HEK293 (cell line): ENCODE measurements at regions not wholly inside any gene's neighbourhood (a gene's known extent, or its start where the extent isn't known, plus 50 kb on each side); places are given as distances from the start of the nearest gene placed in this dataset.

Experiments used
- CTCF ChIA-PET: fragments of 350-600 bp; formaldehyde crosslinking; extraction: SDS; loops from one replicate; lab custom pipeline; 2021; ENCODE audit warnings: antibody characterized with exemption; lab: Yijun Ruan, JAX
- POLR2A ChIA-PET: fragments of 300-600 bp; formaldehyde crosslinking; extraction: SDS; loops from one replicate; lab custom pipeline; 2020; ENCODE audit warnings: antibody characterized with exemption, inconsistent platforms; lab: Yijun Ruan, JAX
- H3K27ac ChIP-seq: fragments of 200-500 bp; sonication (Bioruptor generic); 2 replicates; pipeline ENCODE4 v1.5.1; 2014; ENCODE audit warnings: low read depth, low read length, control low read depth, inconsistent platforms; ENCODE audit errors: extremely low read depth
- H3K36me3 ChIP-seq, 2 experiments: fragments of 200-500 bp in 1 of 2; sonication (Bioruptor generic) in 1 of 2; 1 replicate in 1 of 2; 2 replicates in 1 of 2; pipeline ENCODE4 v1.5.1; 2014 to 2017; ENCODE audit warnings: inconsistent platforms in 2 of 2, low read length in 2 of 2; ENCODE audit not compliant: control insufficient read depth in 2 of 2, insufficient read depth in 1 of 2
- H3K4me1 ChIP-seq: fragments of 200-500 bp; sonication (Bioruptor generic); 2 replicates; pipeline ENCODE4 v1.5.1; 2014; ENCODE audit warnings: mild to moderate bottlenecking, low read length, inconsistent platforms; ENCODE audit not compliant: control insufficient read depth, insufficient read depth
- H3K4me3 ChIP-seq: 2 replicates; pipeline ENCODE4 v1.5.1; 2011; ENCODE audit warnings: low read depth, mild to moderate bottlenecking, control low read depth, low read length, moderate library complexity
- H3K9me3 ChIP-seq: fragments of 200-500 bp; sonication (Bioruptor generic); 2 replicates; pipeline ENCODE4 v1.5.1; 2014; ENCODE audit warnings: low read depth, low read length, inconsistent platforms; ENCODE audit not compliant: control insufficient read depth, insufficient read depth
- HOXA7 ChIP-seq: sonication (generic); formaldehyde crosslinking; IDR thresholded peaks from 2 replicates; pipeline ENCODE4 v1.8.1; 2022; ENCODE audit warnings: missing genetic modification reagents, borderline replicate concordance
- HOXC10 ChIP-seq: sonication (generic); formaldehyde crosslinking; IDR thresholded peaks from 2 replicates; pipeline ENCODE4 v1.8.1; 2023; ENCODE audit warnings: mild to moderate bottlenecking, missing genetic modification reagents
- SETDB1 ChIP-seq: IDR thresholded peaks from one replicate; pipeline ENCODE4 v1.6.1; 2017; ENCODE audit warnings: mild to moderate bottlenecking, low read length, moderate library complexity, mixed read lengths; ENCODE audit not compliant: insufficient read length
- SP7 ChIP-seq: fragments of 450-650 bp; formaldehyde crosslinking; IDR thresholded peaks from 2 replicates; pipeline ENCODE4 v1.5.1; 2016; ENCODE audit warnings: missing biosample characterization, missing genetic modification characterization
- ZBTB1 ChIP-seq: fragments of 450-650 bp; formaldehyde crosslinking; IDR thresholded peaks from 2 replicates; pipeline ENCODE4 v1.5.1; 2016; ENCODE audit warnings: missing biosample characterization, missing genetic modification characterization
- ZBTB48 ChIP-seq: fragments of 450-650 bp; formaldehyde crosslinking; IDR thresholded peaks from 2 replicates; pipeline ENCODE4 v1.5.1; 2016; ENCODE audit warnings: missing biosample characterization, missing genetic modification characterization
- ZFP69B ChIP-seq: fragments of 450-650 bp; formaldehyde crosslinking; IDR thresholded peaks from 2 replicates; pipeline ENCODE4 v1.5.1; 2016; ENCODE audit warnings: missing biosample characterization, missing genetic modification characterization
- ZNF292 ChIP-seq: fragments of 450-650 bp; formaldehyde crosslinking; IDR thresholded peaks from 2 replicates; pipeline ENCODE4 v1.5.1; 2016; ENCODE audit warnings: low read depth, missing biosample characterization, missing genetic modification characterization, borderline replicate concordance
- ZNF624 ChIP-seq: fragments of 450-650 bp; formaldehyde crosslinking; IDR thresholded peaks from 2 replicates; pipeline ENCODE4 v1.5.1; 2017; ENCODE audit warnings: missing biosample characterization, missing genetic modification characterization
- ZNF701 ChIP-seq: fragments of 450-650 bp; formaldehyde crosslinking; IDR thresholded peaks from 2 replicates; pipeline ENCODE4 v1.5.1; 2016; ENCODE audit warnings: missing biosample characterization, missing genetic modification characterization
- ZNF707 ChIP-seq: fragments of 450-650 bp; formaldehyde crosslinking; IDR thresholded peaks from 2 replicates; pipeline ENCODE4 v1.5.1; 2016; ENCODE audit warnings: missing biosample characterization, missing genetic modification characterization
- ZNF830 ChIP-seq: fragments of 450-650 bp; IDR thresholded peaks from 2 replicates; pipeline ENCODE4 v1.5.0; 2018; ENCODE audit warnings: missing biosample characterization, missing genetic modification characterization, low read depth, mild to moderate bottlenecking, moderate library complexity
- TF ChIP-seq, protein P1 (sequence below): fragments of 450-650 bp; formaldehyde crosslinking; IDR thresholded peaks from 2 replicates; pipeline ENCODE4 v1.5.1; 2016; ENCODE audit warnings: missing biosample characterization, missing genetic modification characterization
- TF ChIP-seq, protein P2 (sequence below): fragments of 450-650 bp; formaldehyde crosslinking; IDR thresholded peaks from 2 replicates; pipeline ENCODE4 v1.5.1; 2017; ENCODE audit warnings: missing biosample characterization, missing genetic modification characterization
- TF ChIP-seq, protein P3 (sequence below): fragments of 450-650 bp; formaldehyde crosslinking; IDR thresholded peaks from 2 replicates; pipeline ENCODE4 v1.5.1; 2017; ENCODE audit warnings: missing biosample characterization, missing genetic modification characterization
- TF ChIP-seq, protein P4 (sequence below): fragments of 450-650 bp; formaldehyde crosslinking; optimal IDR thresholded peaks from 2 replicates; pipeline ENCODE3; 2016; ENCODE audit warnings: missing biosample characterization, mild to moderate bottlenecking, missing genetic modification characterization
- TF ChIP-seq, protein P5 (sequence below): fragments of 450-650 bp; formaldehyde crosslinking; IDR thresholded peaks from 2 replicates; pipeline ENCODE4 v1.5.1; 2016; ENCODE audit warnings: missing biosample characterization, missing genetic modification characterization

DNA sequence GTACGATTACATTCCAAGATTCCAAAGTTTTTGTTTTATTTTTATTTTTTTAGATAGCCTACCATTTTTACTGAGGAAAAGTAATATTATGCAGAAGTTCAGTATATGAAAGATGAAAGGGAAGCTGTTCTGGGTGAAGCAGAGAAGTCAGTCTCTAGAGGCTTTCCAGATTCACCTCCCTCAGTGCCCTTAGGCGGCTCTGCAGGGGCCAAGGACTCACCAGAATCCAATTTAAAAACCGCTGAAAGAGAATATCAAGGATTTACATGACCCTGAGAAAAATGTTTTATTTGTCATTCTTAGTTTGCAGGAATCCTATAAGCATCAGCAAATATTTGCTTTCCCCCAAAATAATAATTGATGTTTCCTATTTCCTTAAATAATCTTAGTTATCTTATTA lies 1084.6 kb upstream of the ARRDC3 start:
- ChIA-PET POLR2A (no interaction called here), CTCF (no interaction called here)
- TF ChIP-seq SETDB1 (no peak), ZFP69B (tag by site-specific recombination) (no peak), SP7 (no peak), ZNF701 (tag by site-specific recombination) (no peak), HOXC10 (CRISPR knock-in tag) (no peak), ZNF292 (tag by site-specific recombination) (no peak)
- TF ChIP-seq, protein P1, sequence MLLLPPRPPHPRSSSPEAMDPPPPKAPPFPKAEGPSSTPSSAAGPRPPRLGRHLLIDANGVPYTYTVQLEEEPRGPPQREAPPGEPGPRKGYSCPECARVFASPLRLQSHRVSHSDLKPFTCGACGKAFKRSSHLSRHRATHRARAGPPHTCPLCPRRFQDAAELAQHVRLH, result no peak
- TF ChIP-seq, protein P2, sequence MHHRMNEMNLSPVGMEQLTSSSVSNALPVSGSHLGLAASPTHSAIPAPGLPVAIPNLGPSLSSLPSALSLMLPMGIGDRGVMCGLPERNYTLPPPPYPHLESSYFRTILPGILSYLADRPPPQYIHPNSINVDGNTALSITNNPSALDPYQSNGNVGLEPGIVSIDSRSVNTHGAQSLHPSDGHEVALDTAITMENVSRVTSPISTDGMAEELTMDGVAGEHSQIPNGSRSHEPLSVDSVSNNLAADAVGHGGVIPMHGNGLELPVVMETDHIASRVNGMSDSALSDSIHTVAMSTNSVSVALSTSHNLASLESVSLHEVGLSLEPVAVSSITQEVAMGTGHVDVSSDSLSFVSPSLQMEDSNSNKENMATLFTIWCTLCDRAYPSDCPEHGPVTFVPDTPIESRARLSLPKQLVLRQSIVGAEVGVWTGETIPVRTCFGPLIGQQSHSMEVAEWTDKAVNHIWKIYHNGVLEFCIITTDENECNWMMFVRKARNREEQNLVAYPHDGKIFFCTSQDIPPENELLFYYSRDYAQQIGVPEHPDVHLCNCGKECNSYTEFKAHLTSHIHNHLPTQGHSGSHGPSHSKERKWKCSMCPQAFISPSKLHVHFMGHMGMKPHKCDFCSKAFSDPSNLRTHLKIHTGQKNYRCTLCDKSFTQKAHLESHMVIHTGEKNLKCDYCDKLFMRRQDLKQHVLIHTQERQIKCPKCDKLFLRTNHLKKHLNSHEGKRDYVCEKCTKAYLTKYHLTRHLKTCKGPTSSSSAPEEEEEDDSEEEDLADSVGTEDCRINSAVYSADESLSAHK (tag by site-specific recombination), result no peak
- TF ChIP-seq, protein P3, sequence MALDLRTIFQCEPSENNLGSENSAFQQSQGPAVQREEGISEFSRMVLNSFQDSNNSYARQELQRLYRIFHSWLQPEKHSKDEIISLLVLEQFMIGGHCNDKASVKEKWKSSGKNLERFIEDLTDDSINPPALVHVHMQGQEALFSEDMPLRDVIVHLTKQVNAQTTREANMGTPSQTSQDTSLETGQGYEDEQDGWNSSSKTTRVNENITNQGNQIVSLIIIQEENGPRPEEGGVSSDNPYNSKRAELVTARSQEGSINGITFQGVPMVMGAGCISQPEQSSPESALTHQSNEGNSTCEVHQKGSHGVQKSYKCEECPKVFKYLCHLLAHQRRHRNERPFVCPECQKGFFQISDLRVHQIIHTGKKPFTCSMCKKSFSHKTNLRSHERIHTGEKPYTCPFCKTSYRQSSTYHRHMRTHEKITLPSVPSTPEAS (tag by site-specific recombination), result no peak
- TF ChIP-seq, protein P4, sequence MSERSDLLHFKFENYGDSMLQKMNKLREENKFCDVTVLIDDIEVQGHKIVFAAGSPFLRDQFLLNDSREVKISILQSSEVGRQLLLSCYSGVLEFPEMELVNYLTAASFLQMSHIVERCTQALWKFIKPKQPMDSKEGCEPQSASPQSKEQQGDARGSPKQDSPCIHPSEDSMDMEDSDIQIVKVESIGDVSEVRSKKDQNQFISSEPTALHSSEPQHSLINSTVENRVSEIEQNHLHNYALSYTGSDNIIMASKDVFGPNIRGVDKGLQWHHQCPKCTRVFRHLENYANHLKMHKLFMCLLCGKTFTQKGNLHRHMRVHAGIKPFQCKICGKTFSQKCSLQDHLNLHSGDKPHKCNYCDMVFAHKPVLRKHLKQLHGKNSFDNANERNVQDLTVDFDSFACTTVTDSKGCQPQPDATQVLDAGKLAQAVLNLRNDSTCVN, result no peak
- Histone ChIP-seq H3K4me1 (no peaks in the 10 kb centered on the region), H3K27ac (no peak overlapping the region), H3K36me3 (no peaks in the 10 kb centered on the region), H3K9me3 (no peaks in the 10 kb centered on the region), H3K4me3 (no peak overlapping the region)

DNA sequence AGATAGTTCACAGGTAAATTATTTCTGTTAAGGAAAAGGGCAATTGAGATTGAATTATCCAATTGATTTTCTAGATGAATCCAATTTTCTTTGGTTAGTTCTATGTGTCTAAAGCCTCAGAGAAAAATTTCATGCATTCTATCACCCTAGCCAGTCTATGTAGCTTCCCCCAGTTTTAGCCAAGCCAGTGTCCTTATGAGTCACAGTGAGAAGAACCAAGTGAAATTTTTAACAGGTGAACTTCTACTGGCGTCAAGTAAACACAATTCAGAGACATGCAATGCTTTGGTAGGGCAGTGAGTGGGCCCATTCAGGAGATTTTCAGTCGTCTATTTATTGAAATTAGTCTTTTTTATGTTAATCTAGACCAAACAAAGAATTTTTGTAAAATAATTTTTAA lies 1077.4 kb upstream of the ARRDC3 start:
- no peaks in the 10 kb centered on the region for H3K9me3 ChIP-seq
- H3K36me3 ChIP-seq, result no peaks in the 10 kb centered on the region
- no peak for TF ChIP-seq ZNF830 (tag by site-specific recombination)
- no peak for TF ChIP-seq ZNF707 (tag by site-specific recombination)
- no peak for TF ChIP-seq ZBTB48 (tag by site-specific recombination)
- TF ChIP-seq ZNF624, result no peak
- no peak for TF ChIP-seq HOXA7 (CRISPR knock-in tag)
- ChIA-PET CTCF (no interaction called here), POLR2A (no interaction called here)
- H3K4me1 ChIP-seq, result no peaks in the 10 kb centered on the region
- no peak overlapping the region for H3K4me3 ChIP-seq
- no peak overlapping the region for H3K27ac ChIP-seq

DNA sequence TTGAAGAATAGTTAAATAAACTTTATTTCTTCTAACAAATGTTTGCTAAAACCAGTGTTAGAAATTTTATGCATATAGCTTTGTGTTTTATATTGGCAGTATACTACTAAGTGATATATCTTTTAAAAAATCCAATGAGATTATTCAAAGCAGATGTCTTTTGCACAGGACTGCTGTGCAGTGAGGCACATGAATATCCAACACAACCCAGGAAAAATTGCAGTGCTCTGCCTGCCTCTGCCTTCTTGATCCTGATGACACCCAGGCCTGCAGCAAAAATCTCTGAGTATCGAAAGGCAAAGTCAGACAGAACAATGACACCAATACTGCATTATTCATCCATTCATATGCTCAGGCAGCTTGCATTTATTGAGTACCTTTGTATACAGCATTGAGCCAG lies 1076.5 kb upstream of the ARRDC3 start:
- ChIA-PET CTCF (interaction anchor here (0.6 to 1.2 kb wide), 2 partner anchors 11 to 142 kb away, joined by 3 read pairs; no protein-coding TSS in a partner anchor), POLR2A (no interaction called here)
- no peaks in the 10 kb centered on the region for H3K9me3 ChIP-seq
- TF ChIP-seq ZBTB1 (tag by site-specific recombination), result no peak
- TF ChIP-seq, protein P5, sequence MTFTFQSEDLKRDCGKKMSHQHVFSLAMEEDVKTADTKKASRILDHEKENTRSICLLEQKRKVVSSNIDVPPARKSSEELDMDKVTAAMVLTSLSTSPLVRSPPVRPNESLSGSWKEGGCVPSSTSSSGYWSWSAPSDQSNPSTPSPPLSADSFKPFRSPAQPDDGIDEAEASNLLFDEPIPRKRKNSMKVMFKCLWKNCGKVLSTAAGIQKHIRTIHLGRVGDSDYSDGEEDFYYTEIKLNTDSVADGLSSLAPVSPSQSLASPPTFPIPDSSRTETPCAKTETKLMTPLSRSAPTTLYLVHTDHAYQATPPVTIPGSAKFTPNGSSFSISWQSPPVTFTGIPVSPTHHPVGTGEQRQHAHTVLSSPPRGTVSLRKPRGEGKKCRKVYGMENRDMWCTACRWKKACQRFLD (tag by site-specific recombination), result no peak
- TF ChIP-seq, all 188 proteins: peak for 0
- no peak overlapping the region for H3K4me3 ChIP-seq
- H3K27ac ChIP-seq, result no peak overlapping the region
- no peaks in the 10 kb centered on the region for H3K4me1 ChIP-seq
- H3K36me3 ChIP-seq, result no peaks in the 10 kb centered on the region
